ENCODE measurements at regions not wholly inside any gene's neighbourhood (a gene's known extent, or its start where the extent isn't known, plus 50 kb on each side); places are given as distances from the start of the nearest gene placed in this dataset.
"Not testable (repeated sequence)": the region's sequence is repeated elsewhere in the genome, so short reads cannot be mapped to it uniquely, and the experiment has no call there.

- TF ChIP-seq TAF1 (IDR thresholded peaks at IDR 0.05; ENCODE audit: borderline replicate concordance, low read depth, low read length) (no peak), POLR2A (IDR thresholded peaks at IDR 0.05; ENCODE audit: low read depth, low read length) (no peak), POLR2AphosphoS5 (IDR thresholded peaks at IDR 0.05; ENCODE audit: low read depth, low read length) (no peak)
- DNase-seq (ENCODE audit: insufficient read length), result no peak
- no peak for FAIRE-seq
These were observed 80.8 kb upstream of the SLC8A3 start for GRCh38 chr14:70269582-70269981.

- TF ChIP-seq POLR2AphosphoS5 (IDR thresholded peaks at IDR 0.05; ENCODE audit: low read depth, low read length) (no peak), POLR2A (IDR thresholded peaks at IDR 0.05; ENCODE audit: low read depth, low read length) (no peak), TAF1 (IDR thresholded peaks at IDR 0.05; ENCODE audit: borderline replicate concordance, low read depth, low read length) (no peak)
- peak; percentile 54 for FAIRE-seq
- DNase-seq (ENCODE audit: insufficient read length), result no peak
These were observed 80.0 kb upstream of the SLC8A3 start for GRCh38 chr14:70268760-70269159.

GRCh38 chr14:70266157-70266556 lies 77.4 kb upstream of the SLC8A3 start:
- TF ChIP-seq POLR2AphosphoS5 (IDR thresholded peaks at IDR 0.05; ENCODE audit: low read depth, low read length) (no peak), POLR2A (IDR thresholded peaks at IDR 0.05; ENCODE audit: low read depth, low read length) (no peak), TAF1 (IDR thresholded peaks at IDR 0.05; ENCODE audit: borderline replicate concordance, low read depth, low read length) (no peak)
- no peak for FAIRE-seq
- no peak for DNase-seq (ENCODE audit: insufficient read length)

- DNase-seq (ENCODE audit: insufficient read length), result no peak
- no peak for TF ChIP-seq POLR2AphosphoS5 (IDR thresholded peaks at IDR 0.05; ENCODE audit: low read depth, low read length)
- TF ChIP-seq TAF1 (IDR thresholded peaks at IDR 0.05; ENCODE audit: borderline replicate concordance, low read depth, low read length), result no peak
- TF ChIP-seq POLR2A (IDR thresholded peaks at IDR 0.05; ENCODE audit: low read depth, low read length), result no peak
- FAIRE-seq, result no peak
These were observed 76.7 kb upstream of the SLC8A3 start for GRCh38 chr14:70265422-70265821.

GRCh38 chr14:70259420-70259819 lies 70.7 kb upstream of the SLC8A3 start:
- DNase-seq (ENCODE audit: insufficient read length) (no peak), FAIRE-seq (no peak)
- no peak for TF ChIP-seq POLR2A (IDR thresholded peaks at IDR 0.05; ENCODE audit: low read depth, low read length)
- TF ChIP-seq TAF1 (IDR thresholded peaks at IDR 0.05; ENCODE audit: borderline replicate concordance, low read depth, low read length), result no peak
- TF ChIP-seq POLR2AphosphoS5 (IDR thresholded peaks at IDR 0.05; ENCODE audit: low read depth, low read length), result no peak

GRCh38 chr14:70257526-70257925 lies 68.8 kb upstream of the SLC8A3 start:
- DNase-seq (ENCODE audit: insufficient read length), result no peak
- TF ChIP-seq POLR2AphosphoS5 (IDR thresholded peaks at IDR 0.05; ENCODE audit: low read depth, low read length), result no peak
- TF ChIP-seq TAF1 (IDR thresholded peaks at IDR 0.05; ENCODE audit: borderline replicate concordance, low read depth, low read length), result no peak
- no peak for TF ChIP-seq POLR2A (IDR thresholded peaks at IDR 0.05; ENCODE audit: low read depth, low read length)
- peak; percentile 38 for FAIRE-seq

GRCh38 chr14:70256601-70257000 lies 67.8 kb upstream of the SLC8A3 start:
- TF ChIP-seq POLR2A (IDR thresholded peaks at IDR 0.05; ENCODE audit: low read depth, low read length) (no peak), POLR2AphosphoS5 (IDR thresholded peaks at IDR 0.05; ENCODE audit: low read depth, low read length) (no peak)
- no peak for FAIRE-seq

GRCh38 chr14:70255071-70256057 lies 66.6 kb upstream of the SLC8A3 start:
- DNase-seq (ENCODE audit: insufficient read length); FAIRE-seq: not testable (repeated sequence)

More at GRCh38 chr14:70256601-70257000, 67.8 kb upstream of the SLC8A3 start:
- no peak for DNase-seq (ENCODE audit: insufficient read length)

- no peak for DNase-seq (ENCODE audit: insufficient read length)
These were observed 65.8 kb upstream of the SLC8A3 start for GRCh38 chr14:70254476-70254961.

GRCh38 chr14:70253547-70253946 lies 64.8 kb upstream of the SLC8A3 start:
- DNase-seq (ENCODE audit: insufficient read length); FAIRE-seq: not testable (repeated sequence)

More at GRCh38 chr14:70254476-70254961, 65.8 kb upstream of the SLC8A3 start:
- TF ChIP-seq POLR2A (IDR thresholded peaks at IDR 0.05; ENCODE audit: low read depth, low read length) (no peak), POLR2AphosphoS5 (IDR thresholded peaks at IDR 0.05; ENCODE audit: low read depth, low read length) (no peak), TAF1 (IDR thresholded peaks at IDR 0.05; ENCODE audit: borderline replicate concordance, low read depth, low read length) (no peak)
- no peak for FAIRE-seq

- TF ChIP-seq POLR2AphosphoS5 (IDR thresholded peaks at IDR 0.05; ENCODE audit: low read depth, low read length) (no peak), TAF1 (IDR thresholded peaks at IDR 0.05; ENCODE audit: borderline replicate concordance, low read depth, low read length) (no peak), POLR2A (IDR thresholded peaks at IDR 0.05; ENCODE audit: low read depth, low read length) (no peak)
- FAIRE-seq (no peak), DNase-seq (ENCODE audit: insufficient read length) (no peak)
These were observed 56.3 kb upstream of the SLC8A3 start for GRCh38 chr14:70245026-70245425.

- DNase-seq (ENCODE audit: insufficient read length) (no peak), FAIRE-seq (no peak)
- TF ChIP-seq POLR2A (IDR thresholded peaks at IDR 0.05; ENCODE audit: low read depth, low read length), result no peak
- no peak for TF ChIP-seq TAF1 (IDR thresholded peaks at IDR 0.05; ENCODE audit: borderline replicate concordance, low read depth, low read length)
- TF ChIP-seq POLR2AphosphoS5 (IDR thresholded peaks at IDR 0.05; ENCODE audit: low read depth, low read length), result no peak
These were observed 51.1 kb upstream of the SLC8A3 start for GRCh38 chr14:70239802-70240201.

- not testable (repeated sequence) for DNase-seq (ENCODE audit: insufficient read length)
- peak; percentile 58 for FAIRE-seq
These were observed 49.9 kb upstream of the SLC8A3 start for GRCh38 chr14:70238635-70239034.

Measured in GM12892 (cell line).